HL-60 (cell line): ENCODE measurements at regions not wholly inside any gene's neighbourhood (a gene's known extent, or its start where the extent isn't known, plus 50 kb on each side); places are given as distances from the start of the nearest gene placed in this dataset.

Source experiments
- DNase-seq, 2 experiments: peaks; one replicate each; pipeline ENCODE4 v3.0.0-alpha.2; 2010 to 2020; ENCODE audit warnings: low read depth in 1 of 2, low spot score in 1 of 2
- H3K27ac ChIP-seq: fragments of 250-450 bp; sonication (Bioruptor Pico); replicated peaks from 2 replicates; pipeline ENCODE4 v1.5.1; 2020; ENCODE audit warnings: mild to moderate bottlenecking, moderate library complexity
- H3K27me3 ChIP-seq: fragments of 250-450 bp; sonication (Bioruptor Pico); 2 replicates; pipeline ENCODE4 v1.5.1; 2021; ENCODE audit warnings: mild to moderate bottlenecking, moderate library complexity; ENCODE audit not compliant: insufficient read depth, poor library complexity, severe bottlenecking
- H3K4me3 ChIP-seq: replicated peaks from 2 replicates; pipeline ENCODE4 v1.5.1; 2011; ENCODE audit warnings: mild to moderate bottlenecking, control low read depth, low read length; ENCODE audit not compliant: insufficient read depth
- GABPA ChIP-seq: IDR thresholded peaks from 2 replicates; pipeline ENCODE4 v1.6.1; 2012; ENCODE audit warnings: low read depth
- POLR2AphosphoS5 ChIP-seq: IDR thresholded peaks from 2 replicates; pipeline ENCODE4 v1.6.1; 2012; ENCODE audit warnings: low read depth
- REST ChIP-seq: IDR thresholded peaks from 2 replicates; pipeline ENCODE4 v1.6.1; 2012; ENCODE audit warnings: low read depth; ENCODE audit not compliant: insufficient replicate concordance
- SPI1 ChIP-seq: IDR thresholded peaks from 2 replicates; pipeline ENCODE4 v1.6.1; 2012; ENCODE audit warnings: low read depth, mild to moderate bottlenecking, borderline replicate concordance
- TF ChIP-seq, protein P1 (sequence below): IDR thresholded peaks from one replicate; pipeline ENCODE4 v1.5.1; 2011; ENCODE audit warnings: low read length, control low read depth, inconsistent platforms; ENCODE audit not compliant: insufficient read depth

DNA sequence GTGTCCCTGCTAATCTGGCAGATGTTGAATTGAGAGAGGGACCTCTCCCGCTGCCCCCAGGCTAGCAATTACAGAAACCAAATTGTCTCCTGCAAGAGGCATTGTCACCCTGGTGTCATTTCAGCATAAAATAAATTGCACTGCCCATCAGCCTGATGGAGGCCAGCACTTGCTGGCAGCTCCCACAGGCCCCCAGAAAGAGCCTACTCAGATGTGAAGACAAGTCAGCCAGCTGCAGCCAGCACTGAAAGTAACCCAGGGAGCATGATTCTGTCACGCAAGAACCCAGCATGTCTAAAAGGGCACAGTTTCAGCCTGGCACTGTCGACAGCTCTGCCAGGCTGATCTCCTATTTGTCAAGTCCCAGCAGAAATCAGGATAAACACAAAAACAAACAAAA lies 110.3 kb upstream of the CTTNBP2NL start:
- TF ChIP-seq, protein P1, sequence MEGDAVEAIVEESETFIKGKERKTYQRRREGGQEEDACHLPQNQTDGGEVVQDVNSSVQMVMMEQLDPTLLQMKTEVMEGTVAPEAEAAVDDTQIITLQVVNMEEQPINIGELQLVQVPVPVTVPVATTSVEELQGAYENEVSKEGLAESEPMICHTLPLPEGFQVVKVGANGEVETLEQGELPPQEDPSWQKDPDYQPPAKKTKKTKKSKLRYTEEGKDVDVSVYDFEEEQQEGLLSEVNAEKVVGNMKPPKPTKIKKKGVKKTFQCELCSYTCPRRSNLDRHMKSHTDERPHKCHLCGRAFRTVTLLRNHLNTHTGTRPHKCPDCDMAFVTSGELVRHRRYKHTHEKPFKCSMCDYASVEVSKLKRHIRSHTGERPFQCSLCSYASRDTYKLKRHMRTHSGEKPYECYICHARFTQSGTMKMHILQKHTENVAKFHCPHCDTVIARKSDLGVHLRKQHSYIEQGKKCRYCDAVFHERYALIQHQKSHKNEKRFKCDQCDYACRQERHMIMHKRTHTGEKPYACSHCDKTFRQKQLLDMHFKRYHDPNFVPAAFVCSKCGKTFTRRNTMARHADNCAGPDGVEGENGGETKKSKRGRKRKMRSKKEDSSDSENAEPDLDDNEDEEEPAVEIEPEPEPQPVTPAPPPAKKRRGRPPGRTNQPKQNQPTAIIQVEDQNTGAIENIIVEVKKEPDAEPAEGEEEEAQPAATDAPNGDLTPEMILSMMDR = no peak
- no peak for TF ChIP-seq REST
- no peak for TF ChIP-seq GABPA
- no peak for TF ChIP-seq SPI1
- TF ChIP-seq POLR2AphosphoS5 = no peak
- H3K27me3 ChIP-seq = no peaks in the 10 kb centered on the region
- no peak overlapping the region for H3K4me3 ChIP-seq
- no peak for DNase-seq
- H3K27ac ChIP-seq = no peak overlapping the region

GRCh38 chr1:112296908-112297307 lies 99.1 kb upstream of the CTTNBP2NL start:
- DNase-seq = no peak
- Histone ChIP-seq H3K4me3 (no peak overlapping the region), H3K27me3 (no peaks in the 10 kb centered on the region), H3K27ac (no peak overlapping the region)
- TF ChIP-seq REST (no peak), POLR2AphosphoS5 (no peak), GABPA (no peak), SPI1 (no peak)
- TF ChIP-seq, protein P1 = no peak

DNA sequence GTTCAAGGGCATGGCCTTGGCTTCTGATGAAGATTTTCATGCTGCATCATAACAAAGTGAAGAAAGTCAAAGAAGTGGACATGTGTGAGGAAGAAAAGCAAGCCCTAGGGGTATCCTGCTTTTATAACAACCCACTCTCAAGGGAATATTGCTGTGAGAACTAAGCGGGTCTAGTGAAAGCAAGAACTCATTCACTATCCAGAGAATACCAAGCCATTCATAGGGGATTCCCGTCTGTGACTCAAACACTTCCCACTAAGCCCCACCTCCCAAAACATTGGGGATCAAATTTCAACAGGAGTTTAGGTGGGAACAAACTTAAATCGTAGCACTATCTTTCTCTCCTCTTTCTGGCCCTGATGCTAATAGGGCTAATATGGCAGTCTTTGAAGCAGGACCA lies 98.5 kb upstream of the CTTNBP2NL start:
- H3K27me3 ChIP-seq = no peaks in the 10 kb centered on the region
- TF ChIP-seq, protein P1 = no peak
- TF ChIP-seq SPI1 (no peak), REST (no peak), GABPA (no peak), POLR2AphosphoS5 (no peak)
- DNase-seq = no peak
- no peak overlapping the region for H3K4me3 ChIP-seq
- H3K27ac ChIP-seq = no peak overlapping the region
